IMR-90 (cell line): ENCODE measurements at regions not wholly inside any gene's neighbourhood (a gene's known extent, or its start where the extent isn't known, plus 50 kb on each side); places are given as distances from the start of the nearest gene placed in this dataset.
A peak's percentile ranks its signal among the peaks of the same experiment; 100 is the strongest.

Experiments
- ATAC-seq: fragments of 200-7000 bp; cut with Tn5 transposase; 2 replicates; pipeline ENCODE4 v1.9.1; 2020; ENCODE audit warnings: low read depth, mild to moderate bottlenecking, moderate library complexity
- BruUV-seq: library from RNA; stranded (reverse); fragments of 400-500 nt; replicated peaks from 2 replicates; lab custom pipeline; 2021; lab: Mats Ljungman, UMichigan
- CTCF ChIA-PET: fragments of 300-600 bp; formaldehyde crosslinking; extraction: SDS; loops from one replicate; lab custom pipeline; 2021; ENCODE audit warnings: antibody characterized with exemption; lab: Yijun Ruan, JAX
- POLR2A ChIA-PET: fragments of 300-600 bp; sonication (Branson Sonifier 250); formaldehyde crosslinking; loops from one replicate; lab custom pipeline; 2022; ENCODE audit warnings: antibody characterized with exemption; ENCODE audit not compliant: unreplicated experiment; lab: Charles Lee
- DNase-seq: peaks from one replicate; pipeline ENCODE4 v3.0.0; 2013
- H2AFZ ChIP-seq: replicated peaks from 2 replicates; pipeline ENCODE3; 2013; ENCODE audit warnings: low read length, mild to moderate bottlenecking; ENCODE audit not compliant: poor library complexity
- H2AK5ac ChIP-seq: 2 replicates; pipeline ENCODE4 v1.6.1; 2013; ENCODE audit warnings: low read depth, low read length, inconsistent platforms
- H2AK9ac ChIP-seq: replicated peaks from 2 replicates; pipeline ENCODE3; 2013; ENCODE audit warnings: mild to moderate bottlenecking, low read depth, low read length, moderate library complexity; ENCODE audit not compliant: poor library complexity
- H2BK120ac ChIP-seq: 2 replicates; pipeline ENCODE4 v1.6.1; 2013; ENCODE audit warnings: low read depth, low read length, inconsistent platforms
- H2BK15ac ChIP-seq: 3 replicates; pipeline ENCODE4 v1.6.1; 2013; ENCODE audit warnings: low read depth, low read length, inconsistent platforms
- H2BK20ac ChIP-seq: 2 replicates; pipeline ENCODE4 v1.6.1; 2013; ENCODE audit warnings: low read depth, mild to moderate bottlenecking, inconsistent platforms, low read length, moderate library complexity
- H2BK5ac ChIP-seq: 2 replicates; pipeline ENCODE4 v1.6.1; 2013; ENCODE audit warnings: mild to moderate bottlenecking, low read depth, low read length, inconsistent platforms; ENCODE audit not compliant: poor library complexity, severe bottlenecking
- H3K14ac ChIP-seq: replicated peaks from 2 replicates; pipeline ENCODE4 v1.6.1; 2013; ENCODE audit warnings: low read depth, low read length, inconsistent platforms
- H3K18ac ChIP-seq: 2 replicates; pipeline ENCODE4 v1.6.1; 2013; ENCODE audit warnings: low read depth, low read length, control low read depth
- H3K23ac ChIP-seq: 2 replicates; pipeline ENCODE4 v1.6.1; 2013; ENCODE audit warnings: low read depth, low read length, inconsistent platforms
- H3K27ac ChIP-seq: 2 replicates; pipeline ENCODE4 v1.5.1; 2013; ENCODE audit warnings: mild to moderate bottlenecking, control low read depth, low read length; ENCODE audit not compliant: insufficient read depth
- H3K27me3 ChIP-seq: 2 replicates; pipeline ENCODE4 v1.6.1; 2013; ENCODE audit warnings: low read length; ENCODE audit not compliant: control insufficient read depth, insufficient read depth
- H3K36me3 ChIP-seq: 2 replicates; pipeline ENCODE4 v1.6.1; 2013; ENCODE audit warnings: low read length, mixed read lengths; ENCODE audit not compliant: control insufficient read depth, insufficient read depth
- H3K4ac ChIP-seq: 2 replicates; pipeline ENCODE4 v1.6.1; 2013; ENCODE audit warnings: low read depth, low read length, inconsistent platforms
- H3K4me1 ChIP-seq: 2 replicates; pipeline ENCODE4 v1.6.1; 2013; ENCODE audit warnings: low read length, mixed read lengths; ENCODE audit not compliant: control insufficient read depth, insufficient read depth
- H3K4me2 ChIP-seq: 2 replicates; pipeline ENCODE4 v1.6.1; 2013; ENCODE audit warnings: low read depth, mild to moderate bottlenecking, control low read depth, low read length, moderate library complexity
- H3K4me3 ChIP-seq: 2 replicates; pipeline ENCODE4 v1.5.1; 2013; ENCODE audit warnings: low read depth, mild to moderate bottlenecking, control low read depth, low read length, moderate library complexity; ENCODE audit not compliant: insufficient read depth
- H3K56ac ChIP-seq: 2 replicates; pipeline ENCODE4 v1.6.1; 2013; ENCODE audit warnings: low read length, inconsistent platforms; ENCODE audit not compliant: insufficient read depth; ENCODE audit errors: extremely low read depth
- H3K79me1 ChIP-seq, 2 experiments: 2 replicates each; pipeline ENCODE4 v1.6.1; 2013; ENCODE audit warnings: low read length in 2 of 2, inconsistent platforms in 1 of 2, low read depth in 1 of 2
- H3K9ac ChIP-seq: 2 replicates; pipeline ENCODE4 v1.6.1; 2013; ENCODE audit warnings: low read depth, low read length, control low read depth
- H3K9me1 ChIP-seq: 2 replicates; pipeline ENCODE4 v1.6.1; 2013; ENCODE audit warnings: low read length, inconsistent platforms; ENCODE audit not compliant: insufficient read depth
- H3K9me3 ChIP-seq: 2 replicates; pipeline ENCODE4 v1.6.1; 2013; ENCODE audit warnings: low read length; ENCODE audit not compliant: control insufficient read depth, insufficient read depth
- H4K20me1 ChIP-seq: 2 replicates; pipeline ENCODE4 v1.6.1; 2013; ENCODE audit warnings: low read length, inconsistent platforms; ENCODE audit not compliant: insufficient read depth
- H4K5ac ChIP-seq: 2 replicates; pipeline ENCODE4 v1.6.1; 2013; ENCODE audit warnings: mild to moderate bottlenecking, low read depth, low read length, control low read depth
- H4K8ac ChIP-seq, 2 experiments: 2 replicates each; pipeline ENCODE4 v1.6.1; 2013; ENCODE audit warnings: low read depth in 2 of 2, low read length in 2 of 2, control low read depth in 1 of 2, inconsistent platforms in 1 of 2
- H4K91ac ChIP-seq: 2 replicates; pipeline ENCODE4 v1.6.1; 2013; ENCODE audit warnings: low read depth, low read length, inconsistent platforms; ENCODE audit not compliant: insufficient read depth
- CEBPB ChIP-seq: IDR thresholded peaks from 2 replicates; pipeline ENCODE4 v1.6.1; 2012; ENCODE audit warnings: low read depth, low read length, improper control_type of control experiment
- CTCF ChIP-seq: conservative IDR thresholded peaks from 2 replicates; pipeline ENCODE4 v1.5.1; 2012; ENCODE audit warnings: mild to moderate bottlenecking, low read depth, low read length, improper control_type of control experiment
- FOS ChIP-seq: fragments of 150-350 bp; IDR thresholded peaks from 2 replicates; pipeline ENCODE4 v1.6.1; 2016; ENCODE audit warnings: low read depth, low read length
- MAFK ChIP-seq: IDR thresholded peaks from 2 replicates; pipeline ENCODE4 v1.6.1; 2012; ENCODE audit warnings: low read depth, low read length, improper control_type of control experiment
- MXI1 ChIP-seq: IDR thresholded peaks from 2 replicates; pipeline ENCODE4 v1.6.1; 2012; ENCODE audit warnings: low read depth, mild to moderate bottlenecking, low read length, moderate library complexity, borderline replicate concordance
- NFE2L2 ChIP-seq: fragments of 150-350 bp; IDR thresholded peaks from 2 replicates; pipeline ENCODE4 v1.6.1; 2016; ENCODE audit warnings: low read depth, mild to moderate bottlenecking, low read length
- POLR2A ChIP-seq: IDR thresholded peaks from 2 replicates; pipeline ENCODE4 v1.6.1; 2012; ENCODE audit warnings: mild to moderate bottlenecking, low read depth, low read length
- RAD21 ChIP-seq: IDR thresholded peaks from 2 replicates; pipeline ENCODE4 v1.6.1; 2012; ENCODE audit warnings: low read length, improper control_type of control experiment
- dilution Hi-C: fragments of 300-500 bp; cut with HindIII; formaldehyde crosslinking; loops from one replicate; pipeline ENCODE4 v1.14.3; 2018; ENCODE audit warnings: low sequenced_read_pairs; ENCODE audit not compliant: unreplicated experiment
- in situ Hi-C: fragments of 300-500 bp; cut with MboI; formaldehyde crosslinking; loops from 3 replicates; pipeline ENCODE4 v1.14.3; 2019; ENCODE audit warnings: low sequenced_read_pairs, inconsistent platforms, mixed read lengths
- intact Hi-C: fragments of 100-400 bp; cut with micrococcal nuclease; formaldehyde crosslinking; loops from 2 replicates; pipeline ENCODE4 v1.10.0; 2022
- TF ChIP-seq, protein P1 (sequence below): fragments of 150-350 bp; IDR thresholded peaks from 2 replicates; pipeline ENCODE4 v1.6.1; 2016; ENCODE audit warnings: low read depth, mild to moderate bottlenecking, low read length, moderate library complexity, borderline replicate concordance

- in situ Hi-C loops (no loop called here), dilution Hi-C loops (no loop called here), intact Hi-C loops (no loop called here)
- Histone ChIP-seq H4K20me1 (no peaks in the 10 kb centered on the region), H2BK20ac (peak overlapping the region; percentile 18; the same call in 1 of the 2 replicates), H3K4me2 (no peak overlapping the region), H4K8ac (no peak overlapping the region), H2AFZ (no peak overlapping the region), H3K27me3 (no peaks in the 10 kb centered on the region), H3K36me3 (no peaks in the 10 kb centered on the region), H2AK5ac (no peak overlapping the region), H2BK15ac (no peak overlapping the region), H2AK9ac (no peak overlapping the region), H4K91ac (no peak overlapping the region), H3K9ac (no peak overlapping the region), H3K27ac (no peak overlapping the region), H3K23ac (no peak overlapping the region), H3K4me1 (peaks cover 2% of the 10 kb centered on the region; the same call in 1 of the 2 replicates), H3K9me3 (no peaks in the 10 kb centered on the region), H3K14ac (no peak overlapping the region), H2BK120ac (no peak overlapping the region), H3K9me1 (peaks cover 3% of the 10 kb centered on the region; the same call in 1 of the 2 replicates), H4K5ac (no peak overlapping the region), H3K56ac (no peak overlapping the region), H3K79me1 (no peaks in the 10 kb centered on the region), H3K4me3 (no peak overlapping the region), H3K4ac (no peak overlapping the region), H2BK5ac (no peak overlapping the region), H3K18ac (no peak overlapping the region)
- no peak for ATAC-seq
- ChIA-PET POLR2A (no interaction called here), CTCF (no interaction called here)
- TF ChIP-seq, protein P1, sequence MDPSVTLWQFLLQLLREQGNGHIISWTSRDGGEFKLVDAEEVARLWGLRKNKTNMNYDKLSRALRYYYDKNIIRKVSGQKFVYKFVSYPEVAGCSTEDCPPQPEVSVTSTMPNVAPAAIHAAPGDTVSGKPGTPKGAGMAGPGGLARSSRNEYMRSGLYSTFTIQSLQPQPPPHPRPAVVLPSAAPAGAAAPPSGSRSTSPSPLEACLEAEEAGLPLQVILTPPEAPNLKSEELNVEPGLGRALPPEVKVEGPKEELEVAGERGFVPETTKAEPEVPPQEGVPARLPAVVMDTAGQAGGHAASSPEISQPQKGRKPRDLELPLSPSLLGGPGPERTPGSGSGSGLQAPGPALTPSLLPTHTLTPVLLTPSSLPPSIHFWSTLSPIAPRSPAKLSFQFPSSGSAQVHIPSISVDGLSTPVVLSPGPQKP, result no peak
- no peak for TF ChIP-seq NFE2L2
- TF ChIP-seq CTCF, result no peak
- no peak for TF ChIP-seq FOS
- no peak for TF ChIP-seq POLR2A
- no peak for TF ChIP-seq RAD21
- no peak for TF ChIP-seq MAFK
- no peak for TF ChIP-seq CEBPB
- TF ChIP-seq MXI1, result no peak
- DNase-seq, result no peak
- no TSS peak for BruUV-seq
Observed at GRCh38 chr5:91271999-91272398, 111.1 kb downstream of the ARRDC3 start.
